ENCODE measurements at regions not wholly inside any gene's neighbourhood (a gene's known extent, or its start where the extent isn't known, plus 50 kb on each side); places are given as distances from the start of the nearest gene placed in this dataset.

DNA sequence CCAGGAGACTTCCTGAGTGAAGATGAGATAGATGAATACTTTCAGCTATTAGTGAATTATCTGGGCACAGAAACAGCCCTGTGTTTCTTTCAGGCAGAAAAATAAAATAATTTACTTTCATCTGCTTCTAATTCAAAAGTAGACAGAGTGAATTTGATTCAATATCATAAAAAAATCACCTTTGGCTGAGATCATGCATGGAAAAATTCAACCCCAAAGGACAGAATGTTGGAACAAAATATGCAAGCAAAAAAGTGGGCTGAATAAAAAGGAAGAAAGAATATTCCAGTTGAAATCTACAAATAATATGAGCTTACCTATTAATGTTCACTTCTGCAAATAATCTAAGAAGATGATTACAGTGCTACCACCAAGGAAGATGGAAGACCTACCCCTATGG, 546.9 kb downstream of the TFAP2B start:
- TF ChIP-seq CTCF (conservative IDR thresholded peaks at IDR 0.05; ENCODE audit: low read depth in 2 of 2) (no peak), STAT1 (IDR thresholded peaks at IDR 0.05; ENCODE audit: unreplicated experiment) (no peak)
